ENCODE measurements at regions not wholly inside any gene's neighbourhood (a gene's known extent, or its start where the extent isn't known, plus 50 kb on each side); places are given as distances from the start of the nearest gene placed in this dataset.

- no peak for TF ChIP-seq POLR2A (IDR thresholded peaks at IDR 0.05)
- TF ChIP-seq POLR2AphosphoS5 (IDR thresholded peaks at IDR 0.05) = no peak
- TF ChIP-seq, protein P1, sequence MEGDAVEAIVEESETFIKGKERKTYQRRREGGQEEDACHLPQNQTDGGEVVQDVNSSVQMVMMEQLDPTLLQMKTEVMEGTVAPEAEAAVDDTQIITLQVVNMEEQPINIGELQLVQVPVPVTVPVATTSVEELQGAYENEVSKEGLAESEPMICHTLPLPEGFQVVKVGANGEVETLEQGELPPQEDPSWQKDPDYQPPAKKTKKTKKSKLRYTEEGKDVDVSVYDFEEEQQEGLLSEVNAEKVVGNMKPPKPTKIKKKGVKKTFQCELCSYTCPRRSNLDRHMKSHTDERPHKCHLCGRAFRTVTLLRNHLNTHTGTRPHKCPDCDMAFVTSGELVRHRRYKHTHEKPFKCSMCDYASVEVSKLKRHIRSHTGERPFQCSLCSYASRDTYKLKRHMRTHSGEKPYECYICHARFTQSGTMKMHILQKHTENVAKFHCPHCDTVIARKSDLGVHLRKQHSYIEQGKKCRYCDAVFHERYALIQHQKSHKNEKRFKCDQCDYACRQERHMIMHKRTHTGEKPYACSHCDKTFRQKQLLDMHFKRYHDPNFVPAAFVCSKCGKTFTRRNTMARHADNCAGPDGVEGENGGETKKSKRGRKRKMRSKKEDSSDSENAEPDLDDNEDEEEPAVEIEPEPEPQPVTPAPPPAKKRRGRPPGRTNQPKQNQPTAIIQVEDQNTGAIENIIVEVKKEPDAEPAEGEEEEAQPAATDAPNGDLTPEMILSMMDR (IDR thresholded peaks at IDR 0.05) = no peak
- TF ChIP-seq EP300 (IDR thresholded peaks at IDR 0.05) = no peak
- DNase-seq = no peak
- 85 to 100% methylated on average over 5 to 7 of the region's 7 CpGs for WGBS, 2 donors
- no peak for ATAC-seq (ENCODE audit: low FRiP score in 2 of 2)
- H3K4me1 ChIP-seq = peaks cover 11 to 22% (median 14%) of the 10 kb centered on the region in 4 donors
- H3K9me3 ChIP-seq = no peaks in the 10 kb centered on the region
- peaks cover 0 to 32% (median 21%) of the 10 kb centered on the region in 4 donors for H3K36me3 ChIP-seq
- no peak overlapping the region for H3K27ac ChIP-seq
- no peak overlapping the region for H3K4me3 ChIP-seq
- no peaks in the 10 kb centered on the region for H3K27me3 ChIP-seq
These were observed 162.2 kb upstream of the ZNF267 start for GRCh38 chr16:31711344-31711845.

- Histone ChIP-seq H3K27me3 (no peaks in the 10 kb centered on the region), H3K9me3 (no peaks in the 10 kb centered on the region), H3K4me1 (peaks cover 11 to 22% (median 14%) of the 10 kb centered on the region in 4 donors), H3K4me3 (no peak overlapping the region), H3K27ac (no peak overlapping the region), H3K36me3 (peaks cover 0 to 25% (median 15%) of the 10 kb centered on the region in 4 donors)
- TF ChIP-seq EP300 (IDR thresholded peaks at IDR 0.05) (no peak), POLR2AphosphoS5 (IDR thresholded peaks at IDR 0.05) (no peak), POLR2A (IDR thresholded peaks at IDR 0.05) (no peak)
- TF ChIP-seq, protein P1 (IDR thresholded peaks at IDR 0.05) = no peak
- WGBS, 2 donors = 86 to 93% methylated on average over 8 of the region's 8 CpGs
- DNase-seq = no peak
- ATAC-seq (ENCODE audit: low FRiP score in 2 of 2) = no peak
These were observed 161.5 kb upstream of the ZNF267 start for GRCh38 chr16:31712064-31712540.

GRCh38 chr16:31713071-31713944, 160.3 kb upstream of the ZNF267 start:
- ATAC-seq (ENCODE audit: low FRiP score in 2 of 2) (peak; percentile 90 to 97), DNase-seq (peak; percentile 90 to 94)
- Histone ChIP-seq H3K27ac (peak overlapping the region; percentile 96 to 97 (median 96)), H3K9me3 (no peaks in the 10 kb centered on the region), H3K27me3 (no peaks in the 10 kb centered on the region), H3K4me3 (peak overlapping the region; percentile 43 to 94 (median 85)), H3K36me3 (peaks cover 0 to 15% (median 7%) of the 10 kb centered on the region in 4 donors), H3K4me1 (peaks cover 11 to 22% (median 14%) of the 10 kb centered on the region in 4 donors)
- WGBS, 2 donors = 0% methylated on average over 11 to 58 of the region's 59 CpGs
- TF ChIP-seq POLR2AphosphoS5 (IDR thresholded peaks at IDR 0.05) (peak; percentile 77 to 91), EP300 (IDR thresholded peaks at IDR 0.05) (no peak), POLR2A (IDR thresholded peaks at IDR 0.05) (peak; percentile 17 to 92 (median 77))
- TF ChIP-seq, protein P1 (IDR thresholded peaks at IDR 0.05) = peak in 1 of 6 experiments; percentile 22

- Histone ChIP-seq H3K27ac (peak overlapping the region; percentile 96 to 97 (median 96)), H3K9me3 (no peaks in the 10 kb centered on the region), H3K36me3 (peaks cover 0 to 5% (median under 1%) of the 10 kb centered on the region in 4 donors), H3K27me3 (no peaks in the 10 kb centered on the region), H3K4me1 (peaks cover 11 to 22% (median 14%) of the 10 kb centered on the region in 4 donors), H3K4me3 (peak overlapping the region; percentile 43 to 94 (median 85))
- WGBS, 2 donors = 53 to 59% methylated on average over 12 of the region's 12 CpGs
- TF ChIP-seq POLR2A (IDR thresholded peaks at IDR 0.05) = no peak
- no peak for ATAC-seq (ENCODE audit: low FRiP score in 2 of 2)
- DNase-seq = no peak
These were observed 159.4 kb upstream of the ZNF267 start for GRCh38 chr16:31713945-31714902.
